Gastrocnemius medialis (tissue), 4 donors: ENCODE measurements at regions not wholly inside any gene's neighbourhood (a gene's known extent, or its start where the extent isn't known, plus 50 kb on each side); places are given as distances from the start of the nearest gene placed in this dataset.

Experiments
- ATAC-seq, 2 donors: fragments of 150-250 bp; one replicate each; pipeline ENCODE4 v1.9.1; 2016
- DNase-seq, 2 donors: peaks; one replicate each; pipeline ENCODE4 v3.0.0-alpha.2; 2019
- H3K27ac ChIP-seq, 4 donors: fragments of 200-600 bp; sonication (generic); 1 replicate in 1 of 4; 2 replicates in 3 of 4; pipeline ENCODE4 v1.5.1; 2016 to 2018; ENCODE audit warnings: mild to moderate bottlenecking in 2 of 4, moderate library complexity in 1 of 4
- H3K27me3 ChIP-seq, 3 donors: fragments of 200-600 bp; sonication (generic) in 2 of 3; 1 replicate in 1 of 3; 2 replicates in 2 of 3; pipeline versions ENCODE4 v1.5.1 to v1.6.0; 2016 to 2019; ENCODE audit warnings: mild to moderate bottlenecking in 1 of 3, moderate library complexity in 1 of 3
- H3K36me3 ChIP-seq, 2 donors: fragments of 200-600 bp; sonication (generic) in 1 of 2; one replicate each; pipeline ENCODE4 v1.5.1; 2017 to 2018
- H3K4me1 ChIP-seq, 2 donors: fragments of 200-600 bp; sonication (generic) in 1 of 2; one replicate each; pipeline ENCODE4 v1.5.1; 2016 to 2017; ENCODE audit warnings: mild to moderate bottlenecking in 2 of 2
- H3K4me3 ChIP-seq, 4 donors: fragments of 200-600 bp; sonication (generic) in 3 of 4; 1 replicate in 1 of 4; 2 replicates in 3 of 4; pipeline ENCODE4 v1.5.1; 2016 to 2019; ENCODE audit warnings: mild to moderate bottlenecking in 2 of 4
- H3K9me3 ChIP-seq, 3 donors: fragments of 200-600 bp; sonication (generic) in 2 of 3; 1 replicate in 1 of 3; 2 replicates in 2 of 3; pipeline ENCODE4 v1.5.1; 2016 to 2019
- CTCF ChIP-seq, 5 experiments: fragments of 450-650 bp in 3 of 5; fragments of 200-600 bp in 2 of 5; sonication (generic) in 2 of 5; IDR thresholded peaks in 4 of 5; conservative IDR thresholded peaks in 1 of 5; 1 replicate in 4 of 5; 2 replicates in 1 of 5; pipeline ENCODE4 v1.5.1; 2016 to 2019; ENCODE audit warnings: antibody characterized with exemption in 5 of 5, mild to moderate bottlenecking in 3 of 5, moderate library complexity in 3 of 5
- POLR2A ChIP-seq, 2 donors: fragments of 450-650 bp; IDR thresholded peaks; one replicate each; pipeline ENCODE4 v1.6.1; 2017; ENCODE audit warnings: antibody characterized with exemption in 2 of 2, mild to moderate bottlenecking in 2 of 2, moderate library complexity in 2 of 2
- in situ Hi-C, 4 donors: fragments of 200-750 bp; cut with MboI; loops; one replicate each; pipeline versions ENCODE4 v1.15.0 to v1.8.0; 2017; ENCODE audit warnings: low sequenced_read_pairs in 4 of 4
- intact Hi-C: fragments of 100-400 bp; cut with DNase I; formaldehyde crosslinking; loops from one replicate; pipeline ENCODE4 v1.15.1; 2023; ENCODE audit warnings: low total_unique reads

- intact Hi-C loops: no loop called here
- H3K4me3 ChIP-seq: no peak overlapping the region
Measured at GRCh38 chr12:3405821-3406220, 85.2 kb upstream of the PRMT8 start.

GRCh38 chr12:3407723-3408122 lies 83.3 kb upstream of the PRMT8 start:
- H3K4me3 ChIP-seq: no peak overlapping the region
- no peaks in the 10 kb centered on the region for H3K4me1 ChIP-seq
- TF ChIP-seq CTCF (IDR thresholded peaks at IDR 0.05 in 4 of 5, conservative IDR thresholded peaks at IDR 0.05 in 1 of 5): no peak
- H3K36me3 ChIP-seq: no peaks in the 10 kb centered on the region
- ATAC-seq (no peak), DNase-seq (no peak)
- H3K27ac ChIP-seq: no peak overlapping the region
- intact Hi-C loops (no loop called here), in situ Hi-C loops (no loop called here)
- H3K9me3 ChIP-seq: peaks cover 0 to 16% (median 7%) of the 10 kb centered on the region in 3 donors
- no peaks in the 10 kb centered on the region for H3K27me3 ChIP-seq

More at GRCh38 chr12:3405821-3406220, 85.2 kb upstream of the PRMT8 start:
- in situ Hi-C loops: no loop called here
- Histone ChIP-seq H3K27me3 (no peaks in the 10 kb centered on the region), H3K4me1 (no peaks in the 10 kb centered on the region), H3K36me3 (no peaks in the 10 kb centered on the region), H3K9me3 (peaks cover 0 to 16% (median 7%) of the 10 kb centered on the region in 3 donors), H3K27ac (no peak overlapping the region)
- DNase-seq: no peak
- TF ChIP-seq POLR2A (IDR thresholded peaks at IDR 0.05) (no peak), CTCF (IDR thresholded peaks at IDR 0.05 in 4 of 5, conservative IDR thresholded peaks at IDR 0.05 in 1 of 5) (no peak)
- ATAC-seq: no peak

GRCh38 chr12:3409662-3410061 lies 81.3 kb upstream of the PRMT8 start:
- H3K36me3 ChIP-seq: no peaks in the 10 kb centered on the region
- H3K4me3 ChIP-seq: no peak overlapping the region
- TF ChIP-seq CTCF (IDR thresholded peaks at IDR 0.05 in 4 of 5, conservative IDR thresholded peaks at IDR 0.05 in 1 of 5) (no peak), POLR2A (IDR thresholded peaks at IDR 0.05) (no peak)
- no peak overlapping the region for H3K27ac ChIP-seq
- H3K9me3 ChIP-seq: peaks cover 0 to 16% (median 7%) of the 10 kb centered on the region in 3 donors
- intact Hi-C loops (no loop called here), in situ Hi-C loops (no loop called here)
- no peaks in the 10 kb centered on the region for H3K4me1 ChIP-seq
- ATAC-seq (no peak), DNase-seq (no peak)
- H3K27me3 ChIP-seq: no peaks in the 10 kb centered on the region

- in situ Hi-C loops (no loop called here), intact Hi-C loops (no loop called here)
Measured at GRCh38 chr12:3416159-3416558, 74.8 kb upstream of the PRMT8 start.

More at GRCh38 chr12:3416159-3416558, 74.8 kb upstream of the PRMT8 start:
- no peak for TF ChIP-seq POLR2A (IDR thresholded peaks at IDR 0.05)
- TF ChIP-seq CTCF (IDR thresholded peaks at IDR 0.05 in 4 of 5, conservative IDR thresholded peaks at IDR 0.05 in 1 of 5): no peak
- H3K27ac ChIP-seq: no peak overlapping the region
- H3K27me3 ChIP-seq: peaks cover 0 to 8% (median under 1%) of the 10 kb centered on the region in 3 donors
- no peak for DNase-seq
- no peaks in the 10 kb centered on the region for H3K36me3 ChIP-seq
- no peaks in the 10 kb centered on the region for H3K9me3 ChIP-seq
- no peak overlapping the region for H3K4me3 ChIP-seq
- ATAC-seq: no peak
- H3K4me1 ChIP-seq: no peaks in the 10 kb centered on the region
